ENCODE measurements at regions not wholly inside any gene's neighbourhood (a gene's known extent, or its start where the extent isn't known, plus 50 kb on each side); places are given as distances from the start of the nearest gene placed in this dataset.

DNA sequence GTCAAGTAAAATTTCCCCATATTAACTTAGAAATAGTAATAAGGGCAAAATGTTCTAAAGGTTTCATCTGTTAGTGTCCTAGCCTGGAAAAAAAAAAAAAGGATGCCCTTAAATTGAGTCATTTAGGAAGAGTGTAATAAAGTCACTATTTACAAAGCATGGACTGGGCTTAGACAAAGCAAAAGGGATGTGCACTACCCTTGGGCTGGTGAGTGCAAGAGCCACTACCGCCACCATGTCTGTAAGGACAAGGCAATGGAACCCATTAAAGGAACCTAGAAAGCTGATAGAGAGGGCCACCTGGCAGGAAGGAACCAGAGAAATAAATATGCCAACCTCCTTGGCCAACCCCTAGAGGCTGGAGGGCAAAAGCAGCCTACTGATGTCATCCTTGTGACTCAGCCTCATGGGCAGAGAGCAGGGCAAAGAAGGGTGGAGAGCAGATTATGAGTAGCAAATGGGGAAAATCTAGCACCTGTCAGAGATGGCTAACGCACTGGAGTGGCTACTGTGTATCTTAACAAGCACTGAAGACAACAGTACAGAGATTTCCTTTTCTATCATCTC, 59.5 kb upstream of the FUT8 start:
- no peak for DNase-seq (ENCODE audit: low spot score)
- H4K20me1 ChIP-seq (ENCODE audit: insufficient read depth, low read length) = no peaks in the 10 kb centered on the region
- no peak overlapping the region for H3K27ac ChIP-seq (ENCODE audit: extremely low read length, insufficient read depth, low read length)
- BruUV-seq (replicated peaks) = no TSS peak
- no peak for FAIRE-seq
- CTCF ChIA-PET (ENCODE audit: low intra/inter-chr PET ratio, low total read pairs) = no interaction called here
- H3K36me3 ChIP-seq (replicated peaks in 1 of 2; ENCODE audit: control insufficient read depth in 1 of 2, insufficient read depth in 2 of 2, low read length in 2 of 2) = no peaks in the 10 kb centered on the region
- H2AFZ ChIP-seq (ENCODE audit: low read length) = no peak overlapping the region
- no peaks in the 10 kb centered on the region for H3K79me2 ChIP-seq (ENCODE audit: insufficient read depth, low read length)
- intact Hi-C loops (cut with micrococcal nuclease; ENCODE audit: unreplicated experiment) (no loop called here), in situ Hi-C loops (cut with HindIII; ENCODE audit: extremely low pct_ligation_motif_present, low pct_unique_long_range_greater_than_20kb) (no loop called here)
- H3K27me3 ChIP-seq (ENCODE audit: control insufficient read depth in 1 of 2, insufficient read depth in 2 of 2, low read length in 2 of 2) = no peaks in the 10 kb centered on the region
- WGBS (ENCODE audit: low lambda C conversion rate) = 19% methylated on average over 2 of the region's 2 CpGs
- no peak for ATAC-seq
- POLR2A ChIA-PET = no interaction called here
- no peak overlapping the region for H3K4me2 ChIP-seq (ENCODE audit: low read depth, low read length)
- no peak overlapping the region for H3K9ac ChIP-seq (ENCODE audit: insufficient read depth, low read depth, low read length)
- H3K4me3 ChIP-seq (replicated peaks in 1 of 3; ENCODE audit: insufficient read depth in 1 of 3, low read depth in 2 of 3, low read length in 3 of 3) = no peak overlapping the region
- H3K4me1 ChIP-seq (ENCODE audit: insufficient read depth, low read length) = no peaks in the 10 kb centered on the region
- no peaks in the 10 kb centered on the region for H3K9me3 ChIP-seq (ENCODE audit: low read length)
- TF ChIP-seq, protein P1, sequence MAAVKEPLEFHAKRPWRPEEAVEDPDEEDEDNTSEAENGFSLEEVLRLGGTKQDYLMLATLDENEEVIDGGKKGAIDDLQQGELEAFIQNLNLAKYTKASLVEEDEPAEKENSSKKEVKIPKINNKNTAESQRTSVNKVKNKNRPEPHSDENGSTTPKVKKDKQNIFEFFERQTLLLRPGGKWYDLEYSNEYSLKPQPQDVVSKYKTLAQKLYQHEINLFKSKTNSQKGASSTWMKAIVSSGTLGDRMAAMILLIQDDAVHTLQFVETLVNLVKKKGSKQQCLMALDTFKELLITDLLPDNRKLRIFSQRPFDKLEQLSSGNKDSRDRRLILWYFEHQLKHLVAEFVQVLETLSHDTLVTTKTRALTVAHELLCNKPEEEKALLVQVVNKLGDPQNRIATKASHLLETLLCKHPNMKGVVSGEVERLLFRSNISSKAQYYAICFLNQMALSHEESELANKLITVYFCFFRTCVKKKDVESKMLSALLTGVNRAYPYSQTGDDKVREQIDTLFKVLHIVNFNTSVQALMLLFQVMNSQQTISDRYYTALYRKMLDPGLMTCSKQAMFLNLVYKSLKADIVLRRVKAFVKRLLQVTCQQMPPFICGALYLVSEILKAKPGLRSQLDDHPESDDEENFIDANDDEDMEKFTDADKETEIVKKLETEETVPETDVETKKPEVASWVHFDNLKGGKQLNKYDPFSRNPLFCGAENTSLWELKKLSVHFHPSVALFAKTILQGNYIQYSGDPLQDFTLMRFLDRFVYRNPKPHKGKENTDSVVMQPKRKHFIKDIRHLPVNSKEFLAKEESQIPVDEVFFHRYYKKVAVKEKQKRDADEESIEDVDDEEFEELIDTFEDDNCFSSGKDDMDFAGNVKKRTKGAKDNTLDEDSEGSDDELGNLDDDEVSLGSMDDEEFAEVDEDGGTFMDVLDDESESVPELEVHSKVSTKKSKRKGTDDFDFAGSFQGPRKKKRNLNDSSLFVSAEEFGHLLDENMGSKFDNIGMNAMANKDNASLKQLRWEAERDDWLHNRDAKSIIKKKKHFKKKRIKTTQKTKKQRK (IDR thresholded peaks at IDR 0.05; ENCODE audit: low read length) = no peak
- TF ChIP-seq RNF2 (conservative IDR thresholded peaks at IDR 0.05; ENCODE audit: low read depth) (no peak), ZNF790 (CRISPR knock-in tag; IDR thresholded peaks at IDR 0.05; ENCODE audit: borderline replicate concordance) (no peak), ZNF326 (CRISPR knock-in tag; IDR thresholded peaks at IDR 0.05; ENCODE audit: borderline replicate concordance) (no peak), ETV5 (CRISPR knock-in tag; IDR thresholded peaks at IDR 0.05; ENCODE audit: borderline replicate concordance) (no peak), SKI (IDR thresholded peaks at IDR 0.05; ENCODE audit: partially characterized antibody) (no peak), HDAC6 (IDR thresholded peaks at IDR 0.05; ENCODE audit: low read depth, low read length) (no peak), ZFP37 (CRISPR knock-in tag; IDR thresholded peaks at IDR 0.05; ENCODE audit: borderline replicate concordance) (no peak)
- TF ChIP-seq, protein P2, sequence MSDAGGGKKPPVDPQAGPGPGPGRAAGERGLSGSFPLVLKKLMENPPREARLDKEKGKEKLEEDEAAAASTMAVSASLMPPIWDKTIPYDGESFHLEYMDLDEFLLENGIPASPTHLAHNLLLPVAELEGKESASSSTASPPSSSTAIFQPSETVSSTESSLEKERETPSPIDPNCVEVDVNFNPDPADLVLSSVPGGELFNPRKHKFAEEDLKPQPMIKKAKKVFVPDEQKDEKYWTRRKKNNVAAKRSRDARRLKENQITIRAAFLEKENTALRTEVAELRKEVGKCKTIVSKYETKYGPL (CRISPR knock-in tag; IDR thresholded peaks at IDR 0.05) = no peak
- TF ChIP-seq, protein P3, sequence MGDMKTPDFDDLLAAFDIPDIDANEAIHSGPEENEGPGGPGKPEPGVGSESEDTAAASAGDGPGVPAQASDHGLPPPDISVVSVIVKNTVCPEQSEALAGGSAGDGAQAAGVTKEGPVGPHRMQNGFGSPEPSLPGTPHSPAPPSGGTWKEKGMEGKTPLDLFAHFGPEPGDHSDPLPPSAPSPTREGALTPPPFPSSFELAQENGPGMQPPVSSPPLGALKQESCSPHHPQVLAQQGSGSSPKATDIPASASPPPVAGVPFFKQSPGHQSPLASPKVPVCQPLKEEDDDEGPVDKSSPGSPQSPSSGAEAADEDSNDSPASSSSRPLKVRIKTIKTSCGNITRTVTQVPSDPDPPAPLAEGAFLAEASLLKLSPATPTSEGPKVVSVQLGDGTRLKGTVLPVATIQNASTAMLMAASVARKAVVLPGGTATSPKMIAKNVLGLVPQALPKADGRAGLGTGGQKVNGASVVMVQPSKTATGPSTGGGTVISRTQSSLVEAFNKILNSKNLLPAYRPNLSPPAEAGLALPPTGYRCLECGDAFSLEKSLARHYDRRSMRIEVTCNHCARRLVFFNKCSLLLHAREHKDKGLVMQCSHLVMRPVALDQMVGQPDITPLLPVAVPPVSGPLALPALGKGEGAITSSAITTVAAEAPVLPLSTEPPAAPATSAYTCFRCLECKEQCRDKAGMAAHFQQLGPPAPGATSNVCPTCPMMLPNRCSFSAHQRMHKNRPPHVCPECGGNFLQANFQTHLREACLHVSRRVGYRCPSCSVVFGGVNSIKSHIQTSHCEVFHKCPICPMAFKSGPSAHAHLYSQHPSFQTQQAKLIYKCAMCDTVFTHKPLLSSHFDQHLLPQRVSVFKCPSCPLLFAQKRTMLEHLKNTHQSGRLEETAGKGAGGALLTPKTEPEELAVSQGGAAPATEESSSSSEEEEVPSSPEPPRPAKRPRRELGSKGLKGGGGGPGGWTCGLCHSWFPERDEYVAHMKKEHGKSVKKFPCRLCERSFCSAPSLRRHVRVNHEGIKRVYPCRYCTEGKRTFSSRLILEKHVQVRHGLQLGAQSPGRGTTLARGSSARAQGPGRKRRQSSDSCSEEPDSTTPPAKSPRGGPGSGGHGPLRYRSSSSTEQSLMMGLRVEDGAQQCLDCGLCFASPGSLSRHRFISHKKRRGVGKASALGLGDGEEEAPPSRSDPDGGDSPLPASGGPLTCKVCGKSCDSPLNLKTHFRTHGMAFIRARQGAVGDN (CRISPR knock-in tag; IDR thresholded peaks at IDR 0.05) = no peak
- TF ChIP-seq, protein P4, sequence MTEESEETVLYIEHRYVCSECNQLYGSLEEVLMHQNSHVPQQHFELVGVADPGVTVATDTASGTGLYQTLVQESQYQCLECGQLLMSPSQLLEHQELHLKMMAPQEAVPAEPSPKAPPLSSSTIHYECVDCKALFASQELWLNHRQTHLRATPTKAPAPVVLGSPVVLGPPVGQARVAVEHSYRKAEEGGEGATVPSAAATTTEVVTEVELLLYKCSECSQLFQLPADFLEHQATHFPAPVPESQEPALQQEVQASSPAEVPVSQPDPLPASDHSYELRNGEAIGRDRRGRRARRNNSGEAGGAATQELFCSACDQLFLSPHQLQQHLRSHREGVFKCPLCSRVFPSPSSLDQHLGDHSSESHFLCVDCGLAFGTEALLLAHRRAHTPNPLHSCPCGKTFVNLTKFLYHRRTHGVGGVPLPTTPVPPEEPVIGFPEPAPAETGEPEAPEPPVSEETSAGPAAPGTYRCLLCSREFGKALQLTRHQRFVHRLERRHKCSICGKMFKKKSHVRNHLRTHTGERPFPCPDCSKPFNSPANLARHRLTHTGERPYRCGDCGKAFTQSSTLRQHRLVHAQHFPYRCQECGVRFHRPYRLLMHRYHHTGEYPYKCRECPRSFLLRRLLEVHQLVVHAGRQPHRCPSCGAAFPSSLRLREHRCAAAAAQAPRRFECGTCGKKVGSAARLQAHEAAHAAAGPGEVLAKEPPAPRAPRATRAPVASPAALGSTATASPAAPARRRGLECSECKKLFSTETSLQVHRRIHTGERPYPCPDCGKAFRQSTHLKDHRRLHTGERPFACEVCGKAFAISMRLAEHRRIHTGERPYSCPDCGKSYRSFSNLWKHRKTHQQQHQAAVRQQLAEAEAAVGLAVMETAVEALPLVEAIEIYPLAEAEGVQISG (CRISPR knock-in tag; IDR thresholded peaks at IDR 0.05) = no peak
- TF ChIP-seq, protein P5, sequence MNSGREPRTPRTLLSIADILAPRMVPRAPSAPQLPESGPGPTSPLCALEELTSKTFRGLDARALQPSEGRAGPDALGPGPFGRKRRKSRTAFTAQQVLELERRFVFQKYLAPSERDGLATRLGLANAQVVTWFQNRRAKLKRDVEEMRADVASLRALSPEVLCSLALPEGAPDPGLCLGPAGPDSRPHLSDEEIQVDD (CRISPR knock-in tag; IDR thresholded peaks at IDR 0.05; ENCODE audit: borderline replicate concordance) = no peak
